ENCODE measurements at regions not wholly inside any gene's neighbourhood (a gene's known extent, or its start where the extent isn't known, plus 50 kb on each side); places are given as distances from the start of the nearest gene placed in this dataset.

DNA sequence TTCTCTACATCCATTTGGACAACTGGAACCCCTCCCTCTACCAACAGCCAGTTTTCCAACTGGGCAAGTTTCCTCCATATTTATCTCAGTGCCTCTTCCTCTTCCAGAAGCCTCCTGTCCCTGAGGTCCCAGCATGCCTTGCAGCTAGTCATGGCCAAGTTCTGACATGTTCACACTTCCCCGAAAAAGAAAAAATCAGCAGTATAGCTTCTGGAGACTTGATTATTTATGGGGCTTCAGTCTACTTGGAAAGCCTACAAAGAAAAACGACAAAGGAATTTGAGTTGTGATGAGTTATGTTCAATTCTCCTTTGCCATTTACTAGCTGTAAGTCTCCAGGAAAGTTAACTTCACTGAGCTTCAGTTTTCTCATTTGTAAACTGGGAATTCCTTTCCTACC is 406.5 kb downstream of the MAFB start:
- no peak for TF ChIP-seq POLR2A (IDR thresholded peaks at IDR 0.05; ENCODE audit: low read depth, low read length)
- no peak for TF ChIP-seq TAF1 (IDR thresholded peaks at IDR 0.05; ENCODE audit: low read depth, low read length)
- TF ChIP-seq SPI1 (IDR thresholded peaks at IDR 0.05; ENCODE audit: low read depth, low read length), result no peak

All from GM12891 (cell line).